NCI-H2107 treated with DMSO at 0.1 percent for 48 hours (cell line): ENCODE measurements at regions not wholly inside any gene's neighbourhood (a gene's known extent, or its start where the extent isn't known, plus 50 kb on each side); places are given as distances from the start of the nearest gene placed in this dataset.
"Not testable (repeated sequence)": the region's sequence is repeated elsewhere in the genome, so short reads cannot be mapped to it uniquely, and the experiment has no call there.

Experiments used
- DNase-seq: peaks from one replicate; lab custom pipeline; 2025; ENCODE audit not compliant: unreplicated experiment; lab: John Stamatoyannopoulos, UW

DNA sequence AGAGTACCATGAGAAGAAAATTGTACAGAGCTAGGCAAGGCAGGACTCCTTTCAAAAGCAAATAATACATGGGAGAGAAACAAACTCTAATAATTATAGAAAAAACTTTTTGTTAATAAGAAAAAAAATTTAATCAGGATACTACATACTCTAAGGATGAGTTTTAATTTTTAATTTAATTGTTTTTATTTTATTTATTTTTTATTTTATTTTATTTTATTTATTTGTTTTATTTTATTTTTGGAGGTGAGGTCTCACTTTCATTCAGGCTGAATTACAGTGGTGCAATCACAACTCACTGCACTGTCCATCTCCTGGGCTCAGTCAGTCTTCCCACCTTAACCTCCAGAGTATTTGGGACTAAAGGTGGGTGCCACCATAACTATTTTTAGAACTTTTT, 1347.2 kb downstream of the NLGN4Y start:
- no peak for DNase-seq

DNA sequence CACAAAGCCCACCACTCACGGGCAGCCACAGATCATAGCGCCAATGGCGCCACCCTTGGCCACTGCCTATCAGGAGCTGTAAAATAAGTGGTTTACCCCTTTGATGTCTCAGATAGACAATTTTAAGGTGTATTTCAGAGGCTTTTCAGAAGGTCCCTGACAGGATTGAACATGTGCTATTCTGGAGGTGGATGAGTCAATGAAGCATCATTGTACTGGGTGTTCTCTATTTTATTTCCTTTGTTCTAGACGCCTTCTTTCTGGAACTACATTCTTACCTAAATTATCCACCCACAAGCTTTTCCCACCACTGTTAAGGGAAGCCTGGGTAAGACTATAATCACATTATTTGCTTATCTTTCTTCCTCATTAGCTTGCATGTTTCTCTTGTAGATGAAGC, 1351.6 kb downstream of the NLGN4Y start:
- DNase-seq, result not testable (repeated sequence)

DNA sequence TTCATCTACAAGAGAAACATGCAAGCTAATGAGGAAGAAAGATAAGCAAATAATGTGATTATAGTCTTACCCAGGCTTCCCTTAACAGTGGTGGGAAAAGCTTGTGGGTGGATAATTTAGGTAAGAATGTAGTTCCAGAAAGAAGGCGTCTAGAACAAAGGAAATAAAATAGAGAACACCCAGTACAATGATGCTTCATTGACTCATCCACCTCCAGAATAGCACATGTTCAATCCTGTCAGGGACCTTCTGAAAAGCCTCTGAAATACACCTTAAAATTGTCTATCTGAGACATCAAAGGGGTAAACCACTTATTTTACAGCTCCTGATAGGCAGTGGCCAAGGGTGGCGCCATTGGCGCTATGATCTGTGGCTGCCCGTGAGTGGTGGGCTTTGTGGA, 1379.2 kb downstream of the NLGN4Y start:
- not testable (repeated sequence) for DNase-seq

DNA sequence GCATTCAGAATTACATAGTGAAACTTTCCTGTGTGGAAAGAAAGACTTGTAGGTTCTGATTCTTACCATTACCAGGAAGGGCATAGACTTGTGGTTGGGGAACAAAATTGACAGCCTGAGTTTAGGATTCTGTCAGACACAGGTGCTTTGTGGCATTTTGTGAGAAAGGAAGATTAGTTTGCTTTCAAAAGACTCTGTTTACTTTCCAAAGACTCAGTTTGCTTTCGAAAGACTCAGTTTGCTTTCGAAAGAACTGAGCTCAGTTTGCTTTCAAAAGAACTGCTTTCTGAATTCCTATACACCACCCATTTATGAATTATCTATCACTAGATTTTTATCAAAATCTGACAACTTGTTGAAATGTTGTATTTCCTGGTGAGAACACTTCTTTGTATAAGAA, 1381.2 kb downstream of the NLGN4Y start:
- DNase-seq, result no peak

DNA sequence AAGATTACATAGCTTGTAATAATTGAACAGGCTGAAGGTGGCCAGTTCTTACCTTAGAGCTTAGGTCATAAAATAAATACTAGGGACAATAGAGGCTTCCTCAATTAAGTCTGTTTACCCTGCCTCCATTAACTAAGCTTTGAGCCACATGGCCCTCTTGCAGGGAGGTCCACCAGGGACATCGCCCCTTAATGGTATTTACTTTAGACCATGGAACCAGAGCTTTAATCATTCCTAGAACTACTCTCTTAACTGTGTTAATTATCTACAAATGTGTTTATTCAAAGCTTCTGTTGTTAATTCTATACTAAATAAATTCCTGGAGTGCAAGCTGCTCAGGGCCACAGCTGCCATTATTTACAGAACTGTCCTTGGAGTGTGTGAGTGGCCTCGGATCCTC, 1402.2 kb downstream of the NLGN4Y start:
- peak; percentile 0 for DNase-seq

GRCh38 chrY:15938791-15939190, 1414.5 kb downstream of the NLGN4Y start:
- DNase-seq, result no peak

DNA sequence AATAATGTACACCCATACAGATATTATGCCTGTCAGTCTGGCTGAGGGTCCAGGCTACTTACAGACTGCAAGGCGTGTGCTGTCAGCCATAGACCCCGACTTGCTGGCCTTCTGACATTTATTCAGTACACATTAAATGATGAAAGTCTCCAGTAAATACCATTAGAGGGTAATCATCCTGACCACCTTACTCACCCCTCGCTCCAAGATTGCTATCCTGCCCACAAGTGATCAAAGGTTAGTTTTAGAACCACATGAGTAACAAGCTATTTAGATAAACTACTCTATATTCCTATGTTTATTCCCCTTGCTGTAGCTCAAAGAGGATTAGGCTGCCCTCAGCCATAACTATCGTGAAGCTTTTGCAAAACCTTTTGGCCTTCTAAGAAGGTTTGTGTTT, 1426.7 kb downstream of the NLGN4Y start:
- no peak for DNase-seq

- DNase-seq, result no peak
Measured at GRCh38 chrY:15968800-15969199, 1444.5 kb downstream of the NLGN4Y start.

GRCh38 chrY:15973200-15973599, 1448.9 kb downstream of the NLGN4Y start:
- DNase-seq, result no peak

GRCh38 chrY:15976771-15977170, 1452.4 kb downstream of the NLGN4Y start:
- no peak for DNase-seq

DNA sequence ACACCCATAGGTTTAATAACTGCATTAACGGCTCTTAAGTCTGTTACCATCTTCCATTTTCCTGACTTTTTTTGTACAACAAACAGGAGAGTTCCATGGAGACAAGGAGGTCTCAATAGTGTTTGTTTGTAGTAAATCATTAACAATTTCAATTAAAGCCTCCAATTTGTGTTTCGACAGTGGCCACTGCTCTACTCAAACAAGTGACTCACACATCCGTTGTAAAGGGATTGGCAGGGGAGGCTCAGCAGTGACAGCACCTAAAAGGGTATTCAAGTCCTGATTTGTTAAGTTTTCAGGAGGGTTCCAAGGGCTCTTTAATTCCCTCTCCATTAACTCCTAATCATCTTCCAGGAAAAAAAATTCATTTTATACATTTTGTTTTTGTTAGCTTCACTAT, 1454.2 kb downstream of the NLGN4Y start:
- DNase-seq, result no peak

DNA sequence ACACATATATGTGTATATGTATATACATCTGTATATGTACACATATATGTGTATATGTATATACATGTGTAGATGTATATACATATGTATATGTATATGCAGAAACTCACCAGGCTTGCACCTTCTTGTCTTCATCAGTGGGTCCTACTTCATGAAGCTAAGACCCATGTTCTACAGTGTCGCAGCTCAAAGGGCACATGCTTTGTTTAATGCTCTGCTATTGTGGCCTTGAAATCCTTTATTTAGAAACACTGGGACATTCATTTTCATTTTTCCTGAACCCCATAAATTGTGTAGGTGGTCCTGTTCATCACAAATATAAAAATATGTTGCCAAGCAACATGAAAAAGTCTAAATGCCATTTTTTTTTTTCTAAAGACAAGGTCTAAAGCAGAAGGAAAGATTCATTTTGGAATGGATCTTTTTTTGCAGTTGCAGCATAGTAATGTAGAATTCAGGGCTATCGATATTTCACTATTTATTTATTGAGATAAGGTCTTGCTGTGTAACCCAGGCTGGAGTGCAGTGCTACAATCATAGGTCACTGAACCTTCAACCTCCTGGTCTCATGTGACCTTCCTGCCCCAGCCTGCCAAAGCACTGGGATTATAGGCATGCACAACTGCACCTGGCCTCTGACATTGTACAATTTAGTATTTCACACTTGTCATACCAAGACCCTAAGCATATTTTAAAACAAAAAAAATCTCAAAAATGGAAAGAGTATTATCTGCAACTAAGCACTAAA, 1460.5 kb downstream of the NLGN4Y start:
- DNase-seq, result no peak

- no peak for DNase-seq
Measured at GRCh38 chrY:15996014-15996413, 1471.7 kb downstream of the NLGN4Y start.

DNA sequence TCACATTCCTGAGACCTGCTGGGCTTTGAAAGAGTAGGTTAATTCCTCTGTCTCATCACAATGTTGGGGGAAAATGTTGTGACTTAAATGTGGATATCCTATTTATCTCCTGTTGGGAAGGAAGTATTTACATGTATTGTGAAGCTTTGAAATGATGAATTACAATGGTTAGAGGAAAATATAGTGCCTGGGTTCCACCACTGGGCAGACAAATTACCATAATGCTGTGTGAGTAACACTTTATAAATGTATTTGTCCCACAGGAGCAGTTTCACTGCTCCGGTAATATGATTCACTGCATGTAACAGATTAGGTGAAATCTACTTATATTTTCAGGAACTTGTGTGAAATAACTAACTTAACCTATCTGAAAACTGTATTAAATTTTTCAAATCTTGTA, 1476.4 kb downstream of the NLGN4Y start:
- DNase-seq, result no peak

DNA sequence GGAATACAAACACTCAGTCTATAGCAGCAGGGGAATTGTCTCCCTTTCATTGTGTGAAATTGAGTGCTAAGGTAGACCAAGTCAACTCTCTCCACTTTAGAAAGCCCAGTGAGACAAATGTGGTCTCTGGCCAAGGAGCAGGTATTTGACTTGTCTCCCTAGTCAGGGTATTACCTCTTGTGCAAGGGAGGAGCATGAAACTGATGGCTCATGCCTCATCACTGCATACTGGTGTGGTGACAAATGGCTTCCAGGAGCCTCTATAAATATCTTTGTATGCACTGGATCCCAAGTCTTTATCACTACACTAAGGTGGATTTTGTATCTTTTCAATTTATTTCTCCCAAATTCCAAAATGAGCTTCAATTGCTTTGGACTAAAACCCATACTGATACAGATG, 1477.6 kb downstream of the NLGN4Y start:
- no peak for DNase-seq

DNA sequence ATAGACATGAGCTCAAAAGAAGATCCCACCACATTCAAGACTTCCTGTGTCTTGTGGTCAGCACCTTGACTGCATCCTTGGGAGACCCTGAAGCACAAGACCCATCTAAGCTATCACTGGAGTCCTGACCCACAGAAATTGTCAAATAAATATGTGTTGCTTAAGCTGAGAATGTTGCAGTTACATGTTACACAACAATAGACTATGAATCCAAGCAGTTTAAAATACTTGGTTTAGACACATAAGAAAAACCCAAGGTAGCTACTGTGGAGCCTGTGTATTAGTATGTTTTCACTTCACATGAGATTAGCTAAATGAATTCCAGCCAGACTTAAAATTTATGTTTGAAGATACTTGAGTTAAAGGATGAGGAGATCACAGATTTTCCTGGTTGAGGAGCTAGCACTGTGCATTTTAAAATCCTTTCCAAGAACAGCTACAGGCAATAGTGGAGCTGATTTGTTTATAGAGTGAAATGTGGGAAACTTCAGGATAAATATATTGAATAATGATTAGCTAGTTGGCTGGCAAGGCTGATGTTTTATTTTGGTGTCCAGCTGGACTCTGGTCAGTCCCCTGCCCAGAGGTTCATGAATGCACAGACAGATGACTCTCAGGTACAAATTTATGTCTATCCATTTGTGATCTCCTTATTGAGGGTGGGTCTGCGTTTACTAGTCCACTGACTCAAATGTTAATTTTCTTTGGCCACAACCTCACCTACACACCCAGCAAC, 1527.7 kb downstream of the NLGN4Y start:
- no peak for DNase-seq

DNA sequence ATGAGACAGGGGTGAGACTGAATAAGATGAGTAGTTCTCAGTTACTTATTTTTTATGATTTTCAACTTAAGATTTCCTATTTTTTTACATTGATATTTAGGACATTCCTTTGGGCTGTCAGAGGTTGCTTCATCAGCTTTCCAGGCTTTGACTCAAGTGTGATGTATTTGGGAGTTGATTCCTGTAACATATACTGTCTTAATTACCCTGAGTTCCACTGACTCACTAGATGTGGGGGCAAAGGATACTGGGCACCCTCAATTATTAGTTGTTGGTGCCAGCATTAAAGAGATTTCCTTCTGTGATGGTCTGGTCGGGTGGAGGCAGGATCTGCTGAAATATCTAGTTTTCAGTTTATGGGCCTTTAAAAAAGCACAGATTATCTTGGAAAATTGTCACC, 1535.8 kb downstream of the NLGN4Y start:
- DNase-seq, result no peak

GRCh38 chrY:16060686-16061085, 1536.4 kb downstream of the NLGN4Y start:
- DNase-seq, result no peak

- DNase-seq, result no peak
Measured at GRCh38 chrY:16071957-16072356, 1547.6 kb downstream of the NLGN4Y start.

DNA sequence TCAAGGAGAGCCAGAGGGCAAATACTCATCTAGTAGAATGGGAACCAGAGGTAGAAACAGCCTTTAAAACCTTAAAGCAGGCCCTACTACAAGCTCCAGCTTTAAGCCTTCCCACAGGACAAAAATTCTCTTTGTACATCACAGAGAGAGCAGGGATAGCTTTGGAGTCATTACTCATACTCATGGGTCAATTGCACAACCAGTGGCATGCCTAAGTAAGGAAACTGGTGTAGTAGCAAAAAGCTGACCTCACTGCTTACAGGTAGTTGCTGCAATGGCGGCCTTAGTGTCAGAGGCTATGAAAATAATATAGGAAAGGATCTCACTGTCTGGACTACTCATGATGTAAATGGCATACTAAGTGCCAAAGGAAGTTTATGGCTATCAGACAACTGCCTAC, 1551.4 kb downstream of the NLGN4Y start:
- DNase-seq, result no peak

- no peak for DNase-seq
Measured at GRCh38 chrY:16097325-16097724, 1573.0 kb downstream of the NLGN4Y start.

- no peak for DNase-seq
Measured at GRCh38 chrY:16101815-16102214, 1577.5 kb downstream of the NLGN4Y start.

DNA sequence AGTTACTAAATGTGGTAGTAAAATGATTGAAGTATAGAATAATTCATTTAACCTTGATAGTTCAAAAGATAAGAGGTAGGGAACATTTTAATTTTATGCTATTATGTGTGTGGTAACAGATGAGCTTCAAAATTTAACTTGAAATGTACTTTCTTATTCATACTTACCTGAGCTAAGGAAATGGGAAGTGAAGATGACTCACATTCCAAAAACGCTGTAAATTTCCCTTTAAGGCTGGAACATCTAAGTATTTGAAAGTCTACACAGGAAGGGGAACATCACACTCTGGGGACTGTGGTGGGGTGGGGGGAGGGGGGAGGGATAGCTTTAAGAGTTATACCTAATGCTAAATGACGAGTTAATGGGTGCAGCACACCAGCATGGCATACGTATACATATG, 1582.3 kb downstream of the NLGN4Y start:
- DNase-seq, result no peak
